Erythroblast (primary cell): ENCODE measurements at regions not wholly inside any gene's neighbourhood (a gene's known extent, or its start where the extent isn't known, plus 50 kb on each side); places are given as distances from the start of the nearest gene placed in this dataset.

Experiments
- GATA1 ChIP-seq: IDR thresholded peaks from 2 replicates; pipeline ENCODE4 v1.6.1; 2011; ENCODE audit warnings: low read depth, mild to moderate bottlenecking, control low read depth, low read length, moderate library complexity
- POLR2A ChIP-seq: IDR thresholded peaks from 2 replicates; pipeline ENCODE4 v1.6.1; 2011; ENCODE audit warnings: mild to moderate bottlenecking, low read length

GRCh38 chr2:7346336-7346735 lies 429.1 kb downstream of the RNF144A start:
- no peak for TF ChIP-seq POLR2A
- no peak for TF ChIP-seq GATA1
